K562 (cell line): ENCODE measurements at regions not wholly inside any gene's neighbourhood (a gene's known extent, or its start where the extent isn't known, plus 50 kb on each side); places are given as distances from the start of the nearest gene placed in this dataset.

Source experiments
- ATAC-seq: fragments of 200-7000 bp; cut with Tn5 transposase; 3 replicates; pipeline ENCODE4 v1.9.1; 2020; ENCODE audit warnings: moderate library complexity
- BruUV-seq: library from RNA; stranded (reverse); fragments of 400-500 nt; replicated peaks from 2 replicates; lab custom pipeline; 2021; lab: Mats Ljungman, UMichigan
- CTCF ChIA-PET: fragments of 300-600 bp; formaldehyde crosslinking; extraction: SDS; loops from one replicate; lab custom pipeline; 2021; ENCODE audit warnings: low intra/inter-chr PET ratio; lab: Yijun Ruan, JAX
- POLR2A ChIA-PET: fragments of 300-600, 350-650 bp; sonication (Branson Sonifier 250); formaldehyde crosslinking; extraction: SDS; loops from one replicate; lab custom pipeline; 2021; ENCODE audit warnings: antibody characterized with exemption, inconsistent platforms; lab: Yijun Ruan, JAX
- DNase-seq, 4 experiments: peaks; one replicate each; pipeline versions ENCODE4 v3.0.0 to v3.0.0-alpha.2; 2011 to 2018; ENCODE audit warnings: low spot score in 3 of 4, mixed read lengths in 3 of 4; ENCODE audit errors: extremely low read depth in 1 of 4
- FAIRE-seq: peaks from 2 replicates; lab custom pipeline; 2011; peaks lifted over from hg19 to GRCh38; lab: Jason Lieb, UNC
- H2AFZ ChIP-seq: 2 replicates; pipeline ENCODE4 v1.6.0; 2011; ENCODE audit warnings: low read depth, low read length, control low read depth, inconsistent platforms
- H3K27ac ChIP-seq: fragments of 200-600 bp; 3 replicates; pipeline ENCODE4 v1.8.0; 2011; ENCODE audit warnings: low read depth, mild to moderate bottlenecking, control low read depth, inconsistent platforms, low read length, moderate library complexity, mixed read lengths; ENCODE audit errors: extremely low read depth
- H3K27me3 ChIP-seq, 2 experiments: fragments of 300-600 bp in 1 of 2; 2 replicates in 1 of 2; 3 replicates in 1 of 2; pipeline versions ENCODE4 v1.6.0 to v1.8.0; 2011; ENCODE audit warnings: inconsistent platforms in 2 of 2, low read length in 2 of 2, mild to moderate bottlenecking in 1 of 2, mixed read lengths in 1 of 2, moderate library complexity in 1 of 2; ENCODE audit not compliant: control insufficient read depth in 2 of 2, insufficient read depth in 2 of 2
- H3K36me3 ChIP-seq: fragments of 300-600 bp; 3 replicates; pipeline ENCODE4 v1.8.0; 2011; ENCODE audit warnings: mild to moderate bottlenecking, low read length, inconsistent platforms; ENCODE audit not compliant: control insufficient read depth, insufficient read depth
- H3K4me1 ChIP-seq, 2 experiments: fragments of 200-600 bp in 1 of 2; replicated peaks in 1 of 2; 2 replicates in 1 of 2; 3 replicates in 1 of 2; pipeline versions ENCODE4 v1.5.1 to v1.8.0; 2011; ENCODE audit warnings: inconsistent platforms in 2 of 2, low read length in 2 of 2, mild to moderate bottlenecking in 1 of 2, mixed read lengths in 1 of 2, moderate library complexity in 1 of 2; ENCODE audit not compliant: control insufficient read depth in 2 of 2, insufficient read depth in 2 of 2
- H3K4me2 ChIP-seq: 2 replicates; pipeline ENCODE4 v1.6.1; 2011; ENCODE audit warnings: low read length, control low read depth, inconsistent platforms, mixed read lengths; ENCODE audit not compliant: insufficient read depth
- H3K4me3 ChIP-seq: fragments of 200-600 bp; sonication (generic), shearing (Covaris generic); 2 replicates; pipeline ENCODE4 v1.5.1; 2016; ENCODE audit warnings: control low read depth, inconsistent platforms
- H3K79me2 ChIP-seq: fragments of 200-600 bp; 3 replicates; pipeline ENCODE4 v1.8.0; 2011; ENCODE audit warnings: low read length, inconsistent platforms; ENCODE audit not compliant: control insufficient read depth, insufficient read depth
- H3K9ac ChIP-seq, 2 experiments: 2 replicates each; pipeline versions ENCODE4 v1.6.0 to v1.6.1; 2011; ENCODE audit warnings: low read depth in 2 of 2, low read length in 2 of 2, control low read depth in 1 of 2, inconsistent platforms in 1 of 2, mild to moderate bottlenecking in 1 of 2, mixed read lengths in 1 of 2; ENCODE audit not compliant: insufficient read depth in 1 of 2
- H3K9me1 ChIP-seq: one replicate; pipeline ENCODE4 v1.6.0; 2011; ENCODE audit warnings: inconsistent platforms, mild to moderate bottlenecking, low read length, moderate library complexity; ENCODE audit not compliant: control insufficient read depth, insufficient read depth
- H3K9me3 ChIP-seq: replicated peaks from 2 replicates; pipeline ENCODE4 v1.5.1; 2011; ENCODE audit warnings: low read depth, low read length, inconsistent platforms; ENCODE audit not compliant: control insufficient read depth, insufficient read depth
- H4K20me1 ChIP-seq: replicated peaks from 2 replicates; pipeline ENCODE4 v1.6.1; 2011; ENCODE audit warnings: low read length, inconsistent platforms, mixed read lengths; ENCODE audit not compliant: control insufficient read depth, insufficient read depth
- BHLHE40 ChIP-seq: IDR thresholded peaks from 2 replicates; pipeline ENCODE4 v1.6.1; 2011; ENCODE audit warnings: low read length, improper control_type of control experiment
- CC2D1A ChIP-seq: fragments of 450-650 bp; IDR thresholded peaks from 2 replicates; pipeline ENCODE4 v1.6.1; 2017; ENCODE audit warnings: mild to moderate bottlenecking
- HES1 ChIP-seq: fragments of 450-650 bp; IDR thresholded peaks from 2 replicates; pipeline ENCODE4 v1.6.1; 2016; ENCODE audit warnings: low read depth, mild to moderate bottlenecking, moderate library complexity
- KDM2B ChIP-seq: fragments of 250-450 bp; sonication (Bioruptor Pico); IDR thresholded peaks from 2 replicates; pipeline ENCODE4 v1.8.0; 2021; ENCODE audit warnings: mild to moderate bottlenecking, moderate library complexity
- KHSRP ChIP-seq: fragments of 450-650 bp; IDR thresholded peaks from 2 replicates; pipeline ENCODE4 v1.6.1; 2017
- MTF1 ChIP-seq: fragments of 250-450 bp; sonication (Bioruptor Pico); IDR thresholded peaks from 2 replicates; pipeline ENCODE4 v1.9.0; 2021; ENCODE audit warnings: moderate library complexity, mild to moderate bottlenecking, inconsistent platforms, borderline replicate concordance
- NR2C2 ChIP-seq, 2 experiments: fragments of 200-800 bp in 1 of 2; sonication (Bioruptor generic) in 1 of 2; sonication (generic) in 1 of 2; formaldehyde crosslinking in 1 of 2; IDR thresholded peaks; 2 replicates each; pipeline versions ENCODE4 v1.6.1 to v1.8.0; 2016 to 2022; ENCODE audit warnings: mild to moderate bottlenecking in 1 of 2, missing compliant biosample characterization in 1 of 2, missing genetic modification characterization in 1 of 2, missing genetic modification reagents in 1 of 2
- TAF1 ChIP-seq: IDR thresholded peaks from 2 replicates; pipeline ENCODE4 v1.6.1; 2011; ENCODE audit warnings: mild to moderate bottlenecking, low read length, moderate library complexity; ENCODE audit not compliant: insufficient read depth, control insufficient read depth, severe bottlenecking; ENCODE audit errors: extremely low read depth
- TSC22D4 ChIP-seq: fragments of 450-650 bp; IDR thresholded peaks from 2 replicates; pipeline ENCODE4 v1.6.1; 2016; ENCODE audit warnings: missing genetic modification characterization, missing biosample characterization, control low read depth
- ZBTB2 ChIP-seq: fragments of 450-650 bp; IDR thresholded peaks from 2 replicates; pipeline ENCODE4 v1.6.1; 2016; ENCODE audit warnings: antibody characterized with exemption
- ZKSCAN3 ChIP-seq: fragments of 250-450 bp; sonication (Bioruptor Pico); IDR thresholded peaks from 2 replicates; pipeline ENCODE4 v1.4.0; 2020
- ZNF146 ChIP-seq: IDR thresholded peaks from one replicate; pipeline ENCODE4 v1.6.1; 2018; ENCODE audit warnings: missing compliant biosample characterization; ENCODE audit not compliant: unreplicated experiment
- ZNF512 ChIP-seq: IDR thresholded peaks from 2 replicates; pipeline ENCODE4 v1.6.1; 2016; ENCODE audit warnings: missing genetic modification characterization, missing compliant biosample characterization
- ZNF592 ChIP-seq: fragments of 450-650 bp; IDR thresholded peaks from 2 replicates; pipeline ENCODE4 v1.6.1; 2017; ENCODE audit warnings: antibody characterized with exemption, mild to moderate bottlenecking
- ZNF830 ChIP-seq: fragments of 250-450 bp; sonication (Bioruptor Pico); IDR thresholded peaks from 2 replicates; pipeline ENCODE4 v1.5.0; 2021; ENCODE audit warnings: mild to moderate bottlenecking
- WGBS: fragments of 100-300 bp; shearing (Covaris generic); methylation state at CpG from one replicate; pipeline ENCODE4 v1.1.6; 2016; ENCODE audit warnings: low coverage, mixed read lengths; ENCODE audit not compliant: insufficient coverage; ENCODE audit errors: missing lambda C conversion rate; 5-methylcytosine and 5-hydroxymethylcytosine counted together
- in situ Hi-C: fragments of 300-500 bp; cut with MboI; formaldehyde crosslinking; loops from 4 replicates; pipeline ENCODE4 v1.15.0; 2018; ENCODE audit warnings: inconsistent platforms, mixed read lengths
- intact Hi-C: fragments of 100-400 bp; cut with micrococcal nuclease; formaldehyde crosslinking; loops from 2 replicates; pipeline ENCODE4 v1.14.2; 2022

GRCh38 chr1:213550804-213551203, 437.0 kb upstream of the PROX1 start:
- intact Hi-C loops: no loop called here
- ChIA-PET CTCF (no interaction called here), POLR2A (interaction anchor here (0.7 to 1.5 kb wide), 2 partner anchors 10 to 452 kb away, joined by 3 to 5 read pairs; no protein-coding TSS in a partner anchor)
- H4K20me1 ChIP-seq: no peaks in the 10 kb centered on the region
- FAIRE-seq (no peak), ATAC-seq (no peak), DNase-seq (no peak)
- H3K4me3 ChIP-seq: no peak overlapping the region
- H3K9me1 ChIP-seq: no peaks in the 10 kb centered on the region
- H3K27ac ChIP-seq: no peak overlapping the region
- no peak overlapping the region for H3K9ac ChIP-seq
- no peak overlapping the region for H2AFZ ChIP-seq
- no peaks in the 10 kb centered on the region for H3K4me1 ChIP-seq
- no peaks in the 10 kb centered on the region for H3K79me2 ChIP-seq
- H3K36me3 ChIP-seq: no peaks in the 10 kb centered on the region
- H3K9me3 ChIP-seq: no peaks in the 10 kb centered on the region
- in situ Hi-C loops: no loop called here
- BruUV-seq: no TSS peak
- WGBS: 1% methylated on average over 4 of the region's 4 CpGs
- H3K4me2 ChIP-seq: no peak overlapping the region
- no peaks in the 10 kb centered on the region for H3K27me3 ChIP-seq
- no peak for TF ChIP-seq ZKSCAN3 (CRISPR knock-in tag)
- no peak for TF ChIP-seq ZNF146 (CRISPR knock-in tag)
- no peak for TF ChIP-seq ZNF592
- TF ChIP-seq TAF1: no peak
- TF ChIP-seq ZBTB2: no peak
- TF ChIP-seq CC2D1A: no peak
- TF ChIP-seq ZNF512 (tag): no peak
- no peak for TF ChIP-seq KHSRP
- TF ChIP-seq BHLHE40: no peak
- TF ChIP-seq MTF1 (CRISPR knock-in tag): no peak
- TF ChIP-seq NR2C2 (CRISPR knock-in tag; IDR thresholded peaks at IDR 0.05): no peak
- TF ChIP-seq NR2C2 (tag; IDR thresholded peaks at IDR 0.05): no peak
- no peak for TF ChIP-seq TSC22D4 (tag)
- no peak for TF ChIP-seq ZNF830
- TF ChIP-seq HES1: no peak
- no peak for TF ChIP-seq KDM2B
- TF ChIP-seq, all 486 proteins: peak for 0
